ENCODE measurements at regions not wholly inside any gene's neighbourhood (a gene's known extent, or its start where the extent isn't known, plus 50 kb on each side); places are given as distances from the start of the nearest gene placed in this dataset.

GRCh38 chr16:73756289-73757178, 540.1 kb upstream of the PSMD7 start:
- no peak for DNase-seq
- no peak overlapping the region for H3K27ac ChIP-seq (ENCODE audit: low read depth, low read length)
- WGBS, 2 experiments (ENCODE audit: insufficient coverage in 1 of 2, insufficient read length in 1 of 2) = 94 to 96% methylated on average over 11 to 14 of the region's 16 CpGs
- no peaks in the 10 kb centered on the region for H3K36me3 ChIP-seq (ENCODE audit: control insufficient read depth, insufficient read depth, low read length)
- Mint-ChIP-seq H3K27me3 (ENCODE audit: insufficient read depth) (no peaks in the 10 kb centered on the region), H3K9me3 (peaks cover 4% of the 10 kb centered on the region), H3K27ac (no peak overlapping the region), H3K4me1 (no peaks in the 10 kb centered on the region), H3K4me3 (no peak overlapping the region), H3K36me3 (ENCODE audit: low read depth) (no peaks in the 10 kb centered on the region)
- TF ChIP-seq, protein P1, sequence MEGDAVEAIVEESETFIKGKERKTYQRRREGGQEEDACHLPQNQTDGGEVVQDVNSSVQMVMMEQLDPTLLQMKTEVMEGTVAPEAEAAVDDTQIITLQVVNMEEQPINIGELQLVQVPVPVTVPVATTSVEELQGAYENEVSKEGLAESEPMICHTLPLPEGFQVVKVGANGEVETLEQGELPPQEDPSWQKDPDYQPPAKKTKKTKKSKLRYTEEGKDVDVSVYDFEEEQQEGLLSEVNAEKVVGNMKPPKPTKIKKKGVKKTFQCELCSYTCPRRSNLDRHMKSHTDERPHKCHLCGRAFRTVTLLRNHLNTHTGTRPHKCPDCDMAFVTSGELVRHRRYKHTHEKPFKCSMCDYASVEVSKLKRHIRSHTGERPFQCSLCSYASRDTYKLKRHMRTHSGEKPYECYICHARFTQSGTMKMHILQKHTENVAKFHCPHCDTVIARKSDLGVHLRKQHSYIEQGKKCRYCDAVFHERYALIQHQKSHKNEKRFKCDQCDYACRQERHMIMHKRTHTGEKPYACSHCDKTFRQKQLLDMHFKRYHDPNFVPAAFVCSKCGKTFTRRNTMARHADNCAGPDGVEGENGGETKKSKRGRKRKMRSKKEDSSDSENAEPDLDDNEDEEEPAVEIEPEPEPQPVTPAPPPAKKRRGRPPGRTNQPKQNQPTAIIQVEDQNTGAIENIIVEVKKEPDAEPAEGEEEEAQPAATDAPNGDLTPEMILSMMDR (conservative IDR thresholded peaks at IDR 0.05) = no peak
- H3K4me3 ChIP-seq (ENCODE audit: low read length) = no peak overlapping the region
- no peak overlapping the region for H3K9ac ChIP-seq (ENCODE audit: extremely low read depth, low read length, poor library complexity, severe bottlenecking)
- no peaks in the 10 kb centered on the region for H3K27me3 ChIP-seq (ENCODE audit: control insufficient read depth, insufficient read depth, low read length, poor library complexity, severe bottlenecking)
- H3K4me1 ChIP-seq (ENCODE audit: control insufficient read depth, insufficient read depth, low read length) = no peaks in the 10 kb centered on the region
- peaks cover 10% of the 10 kb centered on the region for H3K9me3 ChIP-seq (ENCODE audit: control insufficient read depth, low read length)

- Mint-ChIP-seq H3K4me3 (no peak overlapping the region), H3K27me3 (ENCODE audit: insufficient read depth) (no peaks in the 10 kb centered on the region), H3K4me1 (no peaks in the 10 kb centered on the region), H3K9me3 (no peaks in the 10 kb centered on the region), H3K36me3 (ENCODE audit: low read depth) (no peaks in the 10 kb centered on the region), H3K27ac (no peak overlapping the region)
- DNase-seq = no peak
- H3K4me1 ChIP-seq (ENCODE audit: control insufficient read depth, insufficient read depth, low read length) = no peaks in the 10 kb centered on the region
- H3K27me3 ChIP-seq (ENCODE audit: control insufficient read depth, insufficient read depth, low read length, poor library complexity, severe bottlenecking) = no peaks in the 10 kb centered on the region
- H3K4me3 ChIP-seq (ENCODE audit: low read length) = no peak overlapping the region
- WGBS, 2 experiments (ENCODE audit: insufficient coverage in 1 of 2, insufficient read length in 1 of 2) = 80 to 93% methylated on average over 1 to 3 of the region's 3 CpGs
- H3K9ac ChIP-seq (ENCODE audit: extremely low read depth, low read length, poor library complexity, severe bottlenecking) = no peak overlapping the region
- peaks cover 4% of the 10 kb centered on the region for H3K9me3 ChIP-seq (ENCODE audit: control insufficient read depth, low read length)
- TF ChIP-seq, protein P1 (conservative IDR thresholded peaks at IDR 0.05) = no peak
- no peaks in the 10 kb centered on the region for H3K36me3 ChIP-seq (ENCODE audit: control insufficient read depth, insufficient read depth, low read length)
- H3K27ac ChIP-seq (ENCODE audit: low read depth, low read length) = no peak overlapping the region
Observed at GRCh38 chr16:73753931-73754330, 542.7 kb upstream of the PSMD7 start.

DNA sequence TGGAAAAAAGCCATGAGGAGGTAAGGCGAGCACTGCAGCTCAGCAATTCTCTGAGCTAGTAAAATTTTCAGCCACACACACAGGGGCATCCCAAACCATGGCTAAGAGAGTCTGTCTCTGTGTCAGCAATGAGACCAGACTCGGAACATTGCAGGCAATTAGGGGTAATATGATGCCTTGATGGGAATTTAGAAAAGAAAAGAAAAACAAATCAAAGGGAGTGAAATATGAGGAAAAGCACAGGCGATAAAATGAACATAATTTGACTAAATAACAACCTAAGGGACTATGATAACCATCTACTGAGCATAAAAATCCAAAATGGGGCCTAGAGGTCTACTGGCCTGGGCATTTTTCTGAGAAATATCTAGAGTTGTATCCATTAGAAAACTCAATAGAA, 546.0 kb upstream of the PSMD7 start:
- Mint-ChIP-seq H3K36me3 (ENCODE audit: low read depth) (no peaks in the 10 kb centered on the region), H3K4me1 (no peaks in the 10 kb centered on the region), H3K27me3 (ENCODE audit: insufficient read depth) (no peaks in the 10 kb centered on the region), H3K4me3 (no peak overlapping the region), H3K9me3 (peaks cover 5% of the 10 kb centered on the region), H3K27ac (no peak overlapping the region)
- peaks cover 10% of the 10 kb centered on the region for H3K9me3 ChIP-seq (ENCODE audit: control insufficient read depth, low read length)
- no peak overlapping the region for H3K4me3 ChIP-seq (ENCODE audit: low read length)
- no peaks in the 10 kb centered on the region for H3K4me1 ChIP-seq (ENCODE audit: control insufficient read depth, insufficient read depth, low read length)
- no peak overlapping the region for H3K27ac ChIP-seq (ENCODE audit: low read depth, low read length)
- DNase-seq = no peak
- WGBS, 2 experiments (ENCODE audit: insufficient coverage in 1 of 2, insufficient read length in 1 of 2) = 75 to 94% methylated on average over 2 to 3 of the region's 3 CpGs
- no peaks in the 10 kb centered on the region for H3K27me3 ChIP-seq (ENCODE audit: control insufficient read depth, insufficient read depth, low read length, poor library complexity, severe bottlenecking)
- no peaks in the 10 kb centered on the region for H3K36me3 ChIP-seq (ENCODE audit: control insufficient read depth, insufficient read depth, low read length)
- no peak overlapping the region for H3K9ac ChIP-seq (ENCODE audit: extremely low read depth, low read length, poor library complexity, severe bottlenecking)
- TF ChIP-seq, protein P1 (conservative IDR thresholded peaks at IDR 0.05) = no peak

Data from endodermal cell (in vitro differentiated cells).